ENCODE measurements at regions not wholly inside any gene's neighbourhood (a gene's known extent, or its start where the extent isn't known, plus 50 kb on each side); places are given as distances from the start of the nearest gene placed in this dataset.

DNA sequence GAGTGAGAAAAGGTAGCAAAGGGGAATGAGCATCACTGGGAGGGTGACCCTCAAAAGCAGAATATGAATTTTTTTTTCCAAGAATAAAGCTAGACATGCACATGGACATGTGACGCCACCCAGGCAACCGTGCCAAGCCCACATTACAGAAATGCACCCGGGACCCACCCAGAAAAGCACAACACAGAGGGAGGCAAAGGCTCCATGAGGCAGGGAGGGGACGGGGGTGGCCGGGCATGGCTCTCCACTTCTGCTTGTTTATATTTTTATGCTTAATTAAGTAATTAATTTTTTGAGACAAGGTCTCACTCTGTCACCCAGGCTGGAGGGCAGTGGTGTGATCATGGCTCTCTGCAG lies 1524.3 kb downstream of the BRD1 start (continued):
- no peak for TF ChIP-seq ZSCAN18 (tag by site-specific recombination; IDR thresholded peaks at IDR 0.05)
- TF ChIP-seq ZNF792 (tag by site-specific recombination; IDR thresholded peaks at IDR 0.05) = no peak
- TF ChIP-seq ZBTB49 (tag by site-specific recombination; IDR thresholded peaks at IDR 0.05; ENCODE audit: low read depth) = no peak
- no peak for TF ChIP-seq ZNF626 (tag by site-specific recombination; IDR thresholded peaks at IDR 0.05)
- no peak for TF ChIP-seq KLF9 (tag by site-specific recombination; IDR thresholded peaks at IDR 0.05; ENCODE audit: low read depth)
- TF ChIP-seq MZF1 (tag by site-specific recombination; IDR thresholded peaks at IDR 0.05; ENCODE audit: borderline replicate concordance) = no peak
- TF ChIP-seq YY2 (tag by site-specific recombination; IDR thresholded peaks at IDR 0.05) = no peak
- TF ChIP-seq ZBTB11 (tag by site-specific recombination; conservative IDR thresholded peaks at IDR 0.05; ENCODE audit: low read depth) = no peak
- no peak for TF ChIP-seq ATF2 (tag by site-specific recombination; IDR thresholded peaks at IDR 0.05; ENCODE audit: low read depth)

DNA sequence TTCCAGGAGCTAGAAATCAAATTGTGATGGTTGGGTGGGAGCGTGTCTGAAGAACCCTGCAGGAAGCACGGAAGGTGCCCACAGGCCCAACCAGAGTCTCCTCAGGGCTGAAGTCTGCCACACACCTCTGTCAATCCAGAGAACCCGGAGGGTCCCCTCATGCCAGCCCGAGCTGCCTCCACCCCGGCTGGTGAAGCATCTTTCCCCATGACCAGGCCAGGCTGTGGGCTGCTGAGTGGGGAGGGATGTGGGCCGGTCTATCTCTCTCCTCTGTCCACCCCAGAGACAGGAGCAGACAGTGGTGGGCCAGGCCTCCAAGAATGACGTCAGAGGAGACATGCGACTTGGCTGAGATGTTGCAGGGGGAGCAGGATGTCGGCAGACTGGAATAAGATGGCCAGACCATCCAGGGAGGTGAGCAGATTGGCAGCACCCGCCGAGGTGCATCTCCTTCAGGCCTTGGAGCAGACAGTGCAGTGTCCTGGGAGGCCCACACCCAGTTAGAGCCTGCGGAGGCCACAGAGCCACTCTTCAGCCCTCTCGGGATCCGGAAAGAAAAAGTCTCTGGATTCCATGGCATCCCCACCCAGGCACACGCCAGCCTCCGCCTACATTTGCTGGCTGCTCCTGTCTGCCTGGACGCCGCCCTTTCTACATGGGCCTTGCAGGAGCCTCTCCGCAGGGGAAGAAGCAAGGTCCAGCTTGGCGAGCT lies 1524.9 kb downstream of the BRD1 start:
- Histone ChIP-seq H3K4me1 (ENCODE audit: control insufficient read depth, insufficient read depth, low read length) (no peaks in the 10 kb centered on the region), H3K9me3 (ENCODE audit: control insufficient read depth, insufficient read depth, low read depth, low read length) (no peaks in the 10 kb centered on the region), H3K27ac (ENCODE audit: extremely low read depth, low read depth, low read length) (no peak overlapping the region), H3K36me3 (ENCODE audit: control insufficient read depth in 2 of 2, insufficient read depth in 1 of 2, low read length in 2 of 2) (no peaks in the 10 kb centered on the region), H3K4me3 (ENCODE audit: low read depth, low read length) (no peak overlapping the region)
- ChIA-PET POLR2A (no interaction called here), CTCF (interaction anchor here (0.6 kb wide), 1 partner anchor 741 kb away, joined by 3 read pairs; no protein-coding TSS in a partner anchor)
- TF ChIP-seq ZNF658 (tag by site-specific recombination; IDR thresholded peaks at IDR 0.05) (no peak), OVOL3 (tag by site-specific recombination; IDR thresholded peaks at IDR 0.05) (no peak), ZNF155 (tag by site-specific recombination; IDR thresholded peaks at IDR 0.05) (no peak), KLF1 (tag by site-specific recombination; IDR thresholded peaks at IDR 0.05) (no peak), ZBTB7A (tag by site-specific recombination; IDR thresholded peaks at IDR 0.05; ENCODE audit: low read depth) (no peak), ZBTB8A (tag by site-specific recombination; IDR thresholded peaks at IDR 0.05) (no peak), FEZF1 (tag by site-specific recombination; IDR thresholded peaks at IDR 0.05) (no peak), GLIS1 (tag by site-specific recombination; IDR thresholded peaks at IDR 0.05) (no peak), SP3 (tag by site-specific recombination; IDR thresholded peaks at IDR 0.05) (no peak), ZNF660 (tag by site-specific recombination; IDR thresholded peaks at IDR 0.05) (no peak), ZSCAN30 (tag by site-specific recombination; IDR thresholded peaks at IDR 0.05) (no peak), ZBTB17 (tag by site-specific recombination; IDR thresholded peaks at IDR 0.05) (no peak)
- TF ChIP-seq, protein P1, sequence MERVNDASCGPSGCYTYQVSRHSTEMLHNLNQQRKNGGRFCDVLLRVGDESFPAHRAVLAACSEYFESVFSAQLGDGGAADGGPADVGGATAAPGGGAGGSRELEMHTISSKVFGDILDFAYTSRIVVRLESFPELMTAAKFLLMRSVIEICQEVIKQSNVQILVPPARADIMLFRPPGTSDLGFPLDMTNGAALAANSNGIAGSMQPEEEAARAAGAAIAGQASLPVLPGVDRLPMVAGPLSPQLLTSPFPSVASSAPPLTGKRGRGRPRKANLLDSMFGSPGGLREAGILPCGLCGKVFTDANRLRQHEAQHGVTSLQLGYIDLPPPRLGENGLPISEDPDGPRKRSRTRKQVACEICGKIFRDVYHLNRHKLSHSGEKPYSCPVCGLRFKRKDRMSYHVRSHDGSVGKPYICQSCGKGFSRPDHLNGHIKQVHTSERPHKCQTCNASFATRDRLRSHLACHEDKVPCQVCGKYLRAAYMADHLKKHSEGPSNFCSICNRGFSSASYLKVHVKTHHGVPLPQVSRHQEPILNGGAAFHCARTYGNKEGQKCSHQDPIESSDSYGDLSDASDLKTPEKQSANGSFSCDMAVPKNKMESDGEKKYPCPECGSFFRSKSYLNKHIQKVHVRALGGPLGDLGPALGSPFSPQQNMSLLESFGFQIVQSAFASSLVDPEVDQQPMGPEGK (tag by site-specific recombination; IDR thresholded peaks at IDR 0.05) = no peak
- TF ChIP-seq, protein P2, sequence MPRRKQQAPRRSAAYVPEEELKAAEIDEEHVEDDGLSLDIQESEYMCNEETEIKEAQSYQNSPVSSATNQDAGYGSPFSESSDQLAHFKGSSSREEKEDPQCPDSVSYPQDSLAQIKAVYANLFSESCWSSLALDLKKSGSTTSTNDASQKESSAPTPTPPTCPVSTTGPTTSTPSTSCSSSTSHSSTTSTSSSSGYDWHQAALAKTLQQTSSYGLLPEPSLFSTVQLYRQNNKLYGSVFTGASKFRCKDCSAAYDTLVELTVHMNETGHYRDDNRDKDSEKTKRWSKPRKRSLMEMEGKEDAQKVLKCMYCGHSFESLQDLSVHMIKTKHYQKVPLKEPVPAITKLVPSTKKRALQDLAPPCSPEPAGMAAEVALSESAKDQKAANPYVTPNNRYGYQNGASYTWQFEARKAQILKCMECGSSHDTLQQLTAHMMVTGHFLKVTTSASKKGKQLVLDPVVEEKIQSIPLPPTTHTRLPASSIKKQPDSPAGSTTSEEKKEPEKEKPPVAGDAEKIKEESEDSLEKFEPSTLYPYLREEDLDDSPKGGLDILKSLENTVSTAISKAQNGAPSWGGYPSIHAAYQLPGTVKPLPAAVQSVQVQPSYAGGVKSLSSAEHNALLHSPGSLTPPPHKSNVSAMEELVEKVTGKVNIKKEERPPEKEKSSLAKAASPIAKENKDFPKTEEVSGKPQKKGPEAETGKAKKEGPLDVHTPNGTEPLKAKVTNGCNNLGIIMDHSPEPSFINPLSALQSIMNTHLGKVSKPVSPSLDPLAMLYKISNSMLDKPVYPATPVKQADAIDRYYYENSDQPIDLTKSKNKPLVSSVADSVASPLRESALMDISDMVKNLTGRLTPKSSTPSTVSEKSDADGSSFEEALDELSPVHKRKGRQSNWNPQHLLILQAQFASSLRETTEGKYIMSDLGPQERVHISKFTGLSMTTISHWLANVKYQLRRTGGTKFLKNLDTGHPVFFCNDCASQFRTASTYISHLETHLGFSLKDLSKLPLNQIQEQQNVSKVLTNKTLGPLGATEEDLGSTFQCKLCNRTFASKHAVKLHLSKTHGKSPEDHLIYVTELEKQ (tag by site-specific recombination; IDR thresholded peaks at IDR 0.05; ENCODE audit: borderline replicate concordance) = no peak
